SH-SY5Y (cell line): ENCODE measurements at regions not wholly inside any gene's neighbourhood (a gene's known extent, or its start where the extent isn't known, plus 50 kb on each side); places are given as distances from the start of the nearest gene placed in this dataset.

Source experiments
- GATA2 ChIP-seq: IDR thresholded peaks from 2 replicates; pipeline ENCODE4 v1.6.1; 2011; ENCODE audit warnings: mild to moderate bottlenecking, low read depth, low read length
- GATA3 ChIP-seq: IDR thresholded peaks from 2 replicates; pipeline ENCODE4 v1.6.1; 2011; ENCODE audit warnings: low read depth, mild to moderate bottlenecking, low read length, moderate library complexity

DNA sequence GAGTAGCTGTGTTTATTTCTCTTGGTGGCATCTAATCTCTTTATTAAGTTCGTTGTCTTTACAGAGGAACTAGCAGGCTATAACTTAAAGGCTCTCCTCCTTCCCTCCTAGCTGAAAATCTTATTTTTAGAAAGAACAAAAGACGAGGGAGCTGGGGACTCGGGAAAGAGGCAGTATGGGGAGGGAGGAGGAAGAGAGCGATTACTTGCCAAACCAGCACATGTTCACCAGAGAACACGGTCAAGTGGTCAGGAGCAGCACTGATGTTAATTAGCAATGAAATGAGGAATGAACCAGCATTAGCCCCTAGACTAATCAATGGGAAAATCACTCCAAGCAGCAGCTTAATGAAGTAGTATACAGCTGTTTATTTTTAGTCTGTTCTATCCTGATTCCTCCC is 171.3 kb upstream of the ESRRG start:
- TF ChIP-seq GATA3: no peak
- no peak for TF ChIP-seq GATA2

DNA sequence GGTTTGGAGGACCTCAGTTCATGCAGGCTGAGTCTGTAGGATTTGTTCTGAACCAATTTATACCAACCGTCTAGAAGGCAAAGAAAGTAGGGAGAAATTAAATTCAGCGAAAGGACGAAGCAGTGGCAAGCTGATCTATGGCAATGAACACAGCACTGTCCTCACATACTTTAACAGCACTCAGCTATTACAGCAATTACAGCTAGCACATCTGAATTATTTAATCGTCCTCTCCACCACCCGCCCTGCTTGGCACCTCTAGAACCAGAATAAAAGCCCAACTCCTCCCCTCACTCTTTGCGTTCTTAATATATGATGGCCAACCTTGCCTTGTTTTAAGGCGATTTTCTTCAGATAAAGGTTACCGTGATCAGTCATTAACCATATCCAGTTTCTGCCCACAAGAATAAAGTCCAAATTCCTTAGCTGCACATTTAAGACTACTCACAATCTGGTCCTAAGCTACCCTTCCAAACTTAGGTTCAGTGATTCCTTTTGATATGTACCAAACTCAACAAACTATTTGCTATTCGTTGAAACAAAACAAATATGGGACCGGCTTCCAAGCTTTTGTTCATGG is 169.4 kb upstream of the ESRRG start:
- TF ChIP-seq GATA2 (no peak), GATA3 (no peak)

DNA sequence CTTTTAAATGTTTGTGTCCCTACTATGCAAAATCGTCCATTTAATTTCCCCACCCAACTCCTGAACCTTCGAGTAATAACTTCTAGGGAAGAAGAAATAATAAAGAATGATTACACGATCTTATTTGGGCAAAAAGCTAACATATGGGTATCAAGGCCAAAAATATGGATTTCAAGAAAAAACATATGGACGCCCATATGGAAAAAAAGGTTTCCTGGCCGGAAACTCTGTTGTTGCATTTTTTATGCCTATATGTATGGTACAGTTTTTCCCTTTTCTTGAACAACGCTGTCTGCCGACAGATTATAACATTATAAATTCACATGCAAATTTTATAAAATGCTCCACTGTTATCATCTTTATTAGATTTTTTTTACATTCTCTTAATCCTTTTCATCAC is 167.6 kb upstream of the ESRRG start:
- no peak for TF ChIP-seq GATA2
- no peak for TF ChIP-seq GATA3

DNA sequence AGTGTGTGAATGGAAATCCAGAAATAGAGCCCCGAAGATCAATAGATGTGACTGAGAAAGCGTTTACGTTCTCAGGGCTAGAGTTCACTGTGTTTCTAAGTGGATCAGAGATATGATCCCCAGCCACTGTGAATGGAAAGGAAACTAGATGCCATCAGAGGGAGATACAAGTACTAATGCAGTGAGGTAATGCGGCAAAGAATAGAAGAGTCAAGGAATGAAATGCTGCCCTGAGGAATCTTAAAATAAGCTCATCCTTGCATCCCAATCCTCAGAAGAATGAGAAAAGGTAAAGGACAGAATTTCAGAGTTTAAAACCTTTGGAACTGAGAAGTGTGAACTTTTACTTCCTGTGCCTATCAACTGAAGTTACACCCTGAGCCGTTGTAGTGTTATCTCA is 165.5 kb upstream of the ESRRG start:
- no peak for TF ChIP-seq GATA3

DNA sequence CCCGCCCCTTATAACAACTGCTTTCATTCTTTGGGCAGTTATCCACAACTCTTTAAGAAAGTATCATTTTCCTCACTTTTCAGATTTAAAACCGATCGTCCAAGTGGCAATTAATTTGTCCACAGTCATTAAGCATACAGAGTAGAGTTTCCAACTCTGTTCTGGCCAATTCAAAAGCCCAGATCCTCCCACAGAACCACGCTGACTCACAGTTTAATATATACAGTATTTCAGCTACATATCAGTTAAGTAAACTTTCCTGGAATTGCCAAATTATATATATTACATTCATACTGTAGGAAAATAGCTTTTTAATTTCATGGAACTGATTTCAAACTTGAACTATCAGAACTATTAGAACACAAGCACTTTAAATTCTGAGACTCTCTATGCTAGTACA is 163.8 kb upstream of the ESRRG start:
- TF ChIP-seq GATA2 (no peak), GATA3 (no peak)

DNA sequence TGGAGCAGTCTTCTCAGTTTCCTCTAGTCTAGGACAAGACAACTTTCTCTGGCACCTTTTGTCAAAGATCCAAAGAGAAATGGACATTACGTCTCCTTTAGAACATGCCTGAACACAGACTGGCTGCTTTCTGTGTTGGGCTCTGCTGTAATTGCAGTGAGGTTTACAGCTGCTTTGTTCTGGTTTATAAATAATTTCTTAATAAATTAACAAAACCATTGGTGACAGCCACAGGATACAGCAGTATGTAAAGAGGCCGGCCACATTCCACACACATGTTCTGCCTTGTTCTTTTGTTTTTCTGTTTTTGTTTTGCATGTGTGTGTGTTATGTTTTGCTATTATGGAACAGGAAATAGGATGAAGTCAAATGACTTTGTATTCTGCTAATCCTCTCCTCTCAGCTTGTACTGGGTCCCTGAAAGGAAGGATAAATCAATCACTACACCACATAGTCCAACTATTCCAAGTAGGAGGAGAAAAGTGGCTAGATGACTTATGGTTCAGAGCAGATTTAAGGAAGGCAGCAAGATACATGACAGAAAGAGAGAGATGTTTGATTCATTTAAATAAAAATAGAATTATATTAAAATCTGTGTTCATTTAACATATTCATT is 161.5 kb upstream of the ESRRG start:
- TF ChIP-seq GATA2 (no peak), GATA3 (no peak)

DNA sequence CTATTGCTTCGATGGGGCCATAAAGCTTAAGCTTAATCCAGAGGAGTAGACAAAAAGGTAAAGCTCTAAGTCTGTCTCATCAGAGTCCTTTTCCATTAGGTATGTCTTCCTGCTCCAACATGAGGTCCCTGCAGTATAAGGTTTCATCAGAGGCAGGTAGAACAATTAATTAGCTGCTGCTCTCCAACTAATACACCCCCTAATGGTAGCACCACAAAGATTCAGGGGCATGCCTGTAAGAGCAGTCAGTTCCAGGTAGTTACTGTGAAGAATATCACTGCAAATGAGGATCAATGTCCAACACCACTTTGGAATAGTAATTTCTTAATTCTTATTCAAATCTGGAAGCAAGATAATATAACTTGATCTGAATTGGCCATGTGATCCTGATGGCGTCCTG is 160.3 kb upstream of the ESRRG start:
- no peak for TF ChIP-seq GATA2
- no peak for TF ChIP-seq GATA3

DNA sequence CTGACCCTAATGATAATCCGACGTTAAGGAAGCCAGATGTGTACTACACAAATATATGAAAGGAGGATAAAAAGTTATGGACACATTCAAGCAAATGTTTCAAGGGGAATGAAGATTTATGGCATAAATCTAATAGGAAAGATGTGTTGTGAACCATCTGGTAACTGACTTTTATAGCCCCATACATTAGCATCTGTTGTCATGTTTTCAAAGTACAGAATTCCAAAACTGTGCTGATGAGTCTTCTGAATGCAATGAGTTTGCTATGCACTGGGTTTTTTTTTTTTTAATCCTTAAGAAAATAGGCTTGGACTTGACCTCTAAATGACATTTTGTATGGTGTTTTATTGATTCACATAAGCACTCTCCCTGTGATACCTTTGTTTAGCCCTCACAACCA is 158.5 kb upstream of the ESRRG start:
- TF ChIP-seq GATA3 (no peak), GATA2 (no peak)

DNA sequence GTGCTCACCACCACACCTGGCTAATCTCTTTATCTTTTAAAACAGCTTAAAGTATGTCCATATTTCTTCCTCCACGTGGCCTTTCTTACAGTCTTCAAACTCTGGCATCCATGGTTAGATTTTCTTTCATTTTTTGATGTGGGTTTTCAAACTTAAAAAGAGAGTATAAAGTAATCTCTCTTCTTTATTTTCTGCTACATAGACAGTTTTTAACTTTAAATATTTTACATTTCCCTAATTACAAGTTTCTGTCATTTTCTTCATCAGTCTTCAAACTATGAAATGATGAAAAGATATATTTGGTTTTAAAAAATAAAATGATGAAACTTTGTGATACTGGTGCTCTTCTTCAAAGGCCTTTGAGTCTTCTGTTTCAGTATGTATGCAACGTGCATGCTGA is 143.5 kb upstream of the ESRRG start:
- no peak for TF ChIP-seq GATA3
- TF ChIP-seq GATA2: no peak

DNA sequence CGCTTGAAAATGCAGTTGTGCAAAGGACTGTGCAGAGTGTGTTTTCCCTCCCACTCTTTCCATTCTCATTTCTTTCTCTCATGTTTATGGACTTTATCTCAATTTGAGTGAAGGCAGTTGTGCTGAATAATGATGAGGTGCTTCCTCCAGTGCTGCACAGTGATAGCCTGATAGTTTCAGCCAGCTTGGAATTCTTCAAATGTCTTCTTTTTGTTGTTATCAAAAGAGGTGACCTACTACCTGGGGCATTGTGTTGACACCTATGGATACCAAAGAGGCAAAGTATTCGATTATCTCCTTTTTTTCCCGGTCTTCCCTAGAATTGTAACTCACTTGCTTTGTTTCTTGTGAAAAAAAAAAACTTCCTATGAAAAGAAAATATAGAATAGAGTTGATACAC is 132.6 kb upstream of the ESRRG start:
- TF ChIP-seq GATA2 (no peak), GATA3 (no peak)

DNA sequence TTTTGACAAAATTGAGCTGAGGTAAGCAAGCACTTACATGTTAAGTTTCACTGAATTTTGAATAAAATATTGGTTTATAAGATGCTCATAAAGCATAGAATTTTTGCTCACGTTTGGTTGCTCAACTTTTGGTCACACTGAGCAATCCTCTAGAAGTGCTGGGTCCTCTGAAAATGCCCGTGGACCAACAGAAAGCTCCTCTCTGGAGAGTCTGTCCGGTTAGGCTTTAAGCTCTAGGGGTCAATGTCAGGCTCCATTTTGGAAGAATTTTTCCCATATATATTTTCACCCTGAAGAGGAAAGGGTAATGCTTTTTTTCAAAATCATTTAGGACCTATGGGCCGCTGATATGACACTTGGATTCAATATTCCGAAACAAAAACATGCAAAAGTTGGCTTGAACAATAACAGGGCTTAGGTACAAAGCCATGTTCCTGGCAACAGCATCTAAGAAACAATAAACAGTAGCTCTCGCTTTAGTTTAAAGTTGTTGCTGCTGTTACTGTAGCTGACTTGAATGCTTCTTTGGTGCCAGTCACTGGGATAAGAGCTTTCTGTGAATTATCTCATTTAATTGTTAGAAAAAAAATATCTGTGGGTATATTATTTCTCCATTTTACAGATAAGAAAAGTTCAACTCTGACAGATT is 131.7 kb upstream of the ESRRG start:
- TF ChIP-seq GATA3 (no peak), GATA2 (no peak)

DNA sequence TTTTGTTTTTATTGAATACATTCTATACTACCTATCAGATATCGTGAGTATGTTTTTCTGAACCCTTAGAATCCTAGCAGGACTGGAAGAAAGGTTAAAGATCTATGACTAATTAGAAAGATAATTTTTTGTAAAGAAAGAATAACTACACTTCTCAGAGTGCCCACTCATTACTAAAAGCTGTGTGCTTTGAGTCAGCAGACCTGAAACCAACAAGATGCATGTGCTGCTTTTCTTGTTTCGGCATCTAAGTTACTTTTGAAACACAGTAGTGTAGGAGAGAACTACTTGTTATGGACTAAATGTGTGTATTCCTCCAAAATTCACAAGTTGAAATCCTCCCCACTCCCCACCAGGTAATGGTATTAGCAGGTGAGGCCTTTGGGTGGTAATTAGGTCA is 127.8 kb upstream of the ESRRG start:
- TF ChIP-seq GATA2 (no peak), GATA3 (no peak)

DNA sequence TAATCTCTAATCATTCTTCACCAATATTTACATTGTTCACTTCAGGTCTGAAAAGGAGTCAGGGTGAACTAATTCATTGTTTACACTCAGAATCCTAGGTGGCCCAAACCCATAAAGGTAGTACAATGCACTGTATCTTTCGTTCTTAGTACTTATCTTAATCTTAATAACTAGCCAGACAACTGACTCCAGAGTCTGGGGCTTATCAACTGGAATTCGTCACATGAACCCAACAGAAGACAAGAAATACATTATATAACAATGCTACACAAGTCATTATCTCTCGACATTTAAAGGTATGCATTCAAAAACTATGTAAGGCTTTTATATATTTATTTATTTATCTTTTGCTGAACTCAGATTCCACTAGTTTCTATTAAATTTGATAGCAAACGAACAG is 125.9 kb upstream of the ESRRG start:
- TF ChIP-seq GATA3 (no peak), GATA2 (no peak)

DNA sequence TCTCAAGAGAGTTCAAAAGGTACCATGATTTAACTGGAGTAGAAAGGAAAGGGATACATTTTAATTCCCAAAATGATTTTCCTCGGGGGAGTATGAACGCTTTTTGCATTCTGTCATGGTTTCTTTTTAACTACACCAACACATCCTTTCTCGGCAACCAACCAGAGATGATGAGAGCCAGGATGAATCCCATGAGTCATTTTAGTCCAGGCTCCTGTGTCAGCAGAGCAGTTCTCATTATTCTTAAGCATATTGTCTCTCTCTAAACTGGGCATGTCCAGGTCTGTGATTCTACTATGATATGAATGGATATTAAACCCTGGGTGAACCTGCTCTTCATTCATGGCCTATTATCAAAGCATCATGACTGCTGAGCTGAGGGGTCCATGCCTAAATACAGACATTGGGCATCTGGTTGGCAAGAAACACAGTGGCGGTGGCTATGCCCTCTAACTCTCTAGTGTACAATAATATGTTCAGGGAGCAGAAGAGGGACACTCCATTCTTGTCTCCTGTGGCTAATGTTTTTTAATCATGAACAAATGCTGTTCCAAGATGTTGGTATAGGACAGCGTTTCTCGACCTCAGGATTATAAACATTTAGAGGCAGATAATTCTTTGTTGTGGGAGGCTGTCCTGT is 124.3 kb upstream of the ESRRG start:
- TF ChIP-seq GATA3: peak; percentile 80
- TF ChIP-seq GATA2: peak; percentile 73

DNA sequence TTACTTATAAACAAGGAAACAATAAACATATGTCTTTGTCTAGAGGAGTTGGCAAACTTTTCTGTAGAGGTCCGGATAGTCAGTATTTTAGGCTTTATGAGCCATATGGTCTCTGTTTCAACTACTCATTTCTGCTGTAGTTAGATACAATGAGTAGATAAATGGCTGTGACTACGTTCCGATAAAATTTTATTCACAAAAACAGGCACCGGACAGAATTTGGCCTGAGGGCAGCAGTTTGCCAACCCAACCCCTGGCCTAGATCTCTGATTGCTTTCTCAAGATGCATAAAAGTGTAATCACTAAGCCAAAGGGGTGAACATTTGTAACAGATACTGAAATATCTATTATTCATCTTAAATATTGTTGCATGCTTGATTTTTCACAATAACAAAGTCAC is 123.1 kb upstream of the ESRRG start:
- TF ChIP-seq GATA2 (peak; percentile 95), GATA3 (peak; percentile 96)

DNA sequence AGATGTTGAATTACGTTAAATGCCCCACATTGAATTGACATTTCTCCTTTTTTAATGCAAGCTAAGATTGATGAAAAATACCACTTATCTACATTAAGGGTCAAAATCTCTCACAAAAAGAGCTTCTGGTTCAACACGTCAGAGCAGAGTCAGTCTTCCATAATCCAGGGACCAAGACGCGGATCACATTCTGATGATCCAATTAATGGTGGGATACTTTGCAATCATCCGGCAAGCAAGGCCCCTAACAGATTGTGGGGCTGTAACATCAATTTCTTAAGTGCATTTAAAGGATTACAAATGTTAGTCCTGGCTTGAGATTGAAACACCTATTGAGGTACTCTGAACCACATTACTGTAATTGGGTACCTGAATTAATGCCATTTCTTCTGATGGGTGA is 120.2 kb upstream of the ESRRG start:
- TF ChIP-seq GATA2 (no peak), GATA3 (no peak)
